ENCODE measurements at regions not wholly inside any gene's neighbourhood (a gene's known extent, or its start where the extent isn't known, plus 50 kb on each side); places are given as distances from the start of the nearest gene placed in this dataset.
"Not testable (repeated sequence)": the region's sequence is repeated elsewhere in the genome, so short reads cannot be mapped to it uniquely, and the experiment has no call there.

GRCh38 chr6:4725136-4725760 is 51.0 kb upstream of the CDYL start:
- not testable (repeated sequence) for DNase-seq

- not testable (repeated sequence) for DNase-seq
Measured at GRCh38 chr6:4724727-4725126, 51.5 kb upstream of the CDYL start.

- DNase-seq = no peak
Measured at GRCh38 chr6:4723383-4723782, 52.8 kb upstream of the CDYL start.

GRCh38 chr6:4721368-4721767 is 54.8 kb upstream of the CDYL start:
- DNase-seq = not testable (repeated sequence)

- DNase-seq = no peak
Measured at GRCh38 chr6:4719491-4719890, 56.7 kb upstream of the CDYL start.

GRCh38 chr6:4717856-4718255 is 58.3 kb upstream of the CDYL start:
- no peak for DNase-seq

GRCh38 chr6:4717124-4717523 is 59.1 kb upstream of the CDYL start:
- no peak for DNase-seq

GRCh38 chr6:4714961-4715501 is 61.2 kb upstream of the CDYL start:
- no peak for DNase-seq

- no peak for DNase-seq
Measured at GRCh38 chr6:4712291-4712690, 63.9 kb upstream of the CDYL start.

GRCh38 chr6:4707011-4707410 is 69.2 kb upstream of the CDYL start:
- no peak for DNase-seq

- DNase-seq = no peak
Measured at GRCh38 chr6:4705809-4706208, 70.4 kb upstream of the CDYL start.

GRCh38 chr6:4703382-4703781 is 72.8 kb upstream of the CDYL start:
- DNase-seq = no peak

- no peak for DNase-seq
Measured at GRCh38 chr6:4698901-4699659, 77.1 kb upstream of the CDYL start.

- DNase-seq = peak; percentile 34
Measured at GRCh38 chr6:4693173-4693970, 82.8 kb upstream of the CDYL start.

- no peak for DNase-seq
Measured at GRCh38 chr6:4692664-4693063, 83.5 kb upstream of the CDYL start.

- DNase-seq = peak; percentile 63
Measured at GRCh38 chr6:4687989-4688947, 87.9 kb upstream of the CDYL start.

- DNase-seq = no peak
Measured at GRCh38 chr6:4687656-4687988, 88.6 kb upstream of the CDYL start.

GRCh38 chr6:4682431-4683097 is 93.6 kb upstream of the CDYL start:
- no peak for DNase-seq

- DNase-seq = no peak
Measured at GRCh38 chr6:4678506-4679300, 97.5 kb upstream of the CDYL start.

- DNase-seq = no peak
Measured at GRCh38 chr6:4677751-4678065, 98.5 kb upstream of the CDYL start.
